Coronary artery (tissue), 2 donors: ENCODE measurements at regions not wholly inside any gene's neighbourhood (a gene's known extent, or its start where the extent isn't known, plus 50 kb on each side); places are given as distances from the start of the nearest gene placed in this dataset.

Source experiments
- DNase-seq: peaks from one replicate; pipeline ENCODE4 v3.0.0-alpha.2; 2017; ENCODE audit warnings: low spot score
- H3K27ac ChIP-seq, 2 donors: fragments of 200-600 bp; sonication (generic); one replicate each; pipeline ENCODE4 v1.5.1; 2016 to 2019
- H3K4me3 ChIP-seq: fragments of 200-600 bp; sonication (generic); 2 replicates; pipeline ENCODE4 v1.5.1; 2016; ENCODE audit warnings: mild to moderate bottlenecking, moderate library complexity
- CTCF ChIP-seq: fragments of 200-600 bp; sonication (generic); IDR thresholded peaks from one replicate; pipeline ENCODE4 v1.5.1; 2019; ENCODE audit warnings: antibody characterized with exemption

- no peak for DNase-seq
- Histone ChIP-seq H3K27ac (no peak overlapping the region), H3K4me3 (no peak overlapping the region)
- no peak for TF ChIP-seq CTCF
Observed at GRCh38 chr3:55368366-55368765, 118.7 kb downstream of the WNT5A start.

- TF ChIP-seq CTCF = no peak
Observed at GRCh38 chr3:55367384-55367783, 119.7 kb downstream of the WNT5A start.

GRCh38 chr3:55364421-55364820 is 122.7 kb downstream of the WNT5A start:
- Histone ChIP-seq H3K27ac (no peak overlapping the region), H3K4me3 (no peak overlapping the region)
- no peak for TF ChIP-seq CTCF
- no peak for DNase-seq

More at GRCh38 chr3:55367384-55367783, 119.7 kb downstream of the WNT5A start:
- DNase-seq = no peak
- no peak overlapping the region for H3K27ac ChIP-seq
- H3K4me3 ChIP-seq = no peak overlapping the region

GRCh38 chr3:55362210-55362960 is 124.7 kb downstream of the WNT5A start:
- Histone ChIP-seq H3K27ac (no peak overlapping the region), H3K4me3 (no peak overlapping the region)
- no peak for TF ChIP-seq CTCF
- no peak for DNase-seq

- Histone ChIP-seq H3K27ac (no peak overlapping the region), H3K4me3 (no peak overlapping the region)
- DNase-seq = no peak
- no peak for TF ChIP-seq CTCF
Observed at GRCh38 chr3:55357796-55358195, 129.3 kb downstream of the WNT5A start.

- Histone ChIP-seq H3K27ac (no peak overlapping the region), H3K4me3 (no peak overlapping the region)
- no peak for DNase-seq
- no peak for TF ChIP-seq CTCF
Observed at GRCh38 chr3:55352668-55353067, 134.4 kb downstream of the WNT5A start.

- no peak for DNase-seq
- H3K4me3 ChIP-seq = no peak overlapping the region
- no peak overlapping the region for H3K27ac ChIP-seq
- TF ChIP-seq CTCF = no peak
Observed at GRCh38 chr3:55349851-55350250, 137.3 kb downstream of the WNT5A start.
